HUES6 (cell line): ENCODE measurements at regions not wholly inside any gene's neighbourhood (a gene's known extent, or its start where the extent isn't known, plus 50 kb on each side); places are given as distances from the start of the nearest gene placed in this dataset.

Source experiments
- H3K27ac ChIP-seq: 2 replicates; pipeline ENCODE4 v1.7.0; 2013; ENCODE audit warnings: low read depth, mild to moderate bottlenecking, low read length, inconsistent platforms
- H3K27me3 ChIP-seq: 2 replicates; pipeline ENCODE4 v1.6.1; 2013; ENCODE audit warnings: low read length; ENCODE audit not compliant: control insufficient read depth, insufficient read depth
- H3K36me3 ChIP-seq: 2 replicates; pipeline ENCODE4 v1.6.1; 2013; ENCODE audit warnings: low read length; ENCODE audit not compliant: control insufficient read depth, insufficient read depth
- H3K4me1 ChIP-seq: 2 replicates; pipeline ENCODE4 v1.6.1; 2013; ENCODE audit warnings: low read length; ENCODE audit not compliant: control insufficient read depth, insufficient read depth
- H3K4me3 ChIP-seq: 2 replicates; pipeline ENCODE4 v1.5.1; 2013; ENCODE audit warnings: low read depth, low read length
- H3K9ac ChIP-seq: one replicate; pipeline ENCODE4 v1.6.1; 2013; ENCODE audit warnings: mild to moderate bottlenecking, low read length
- H3K9me3 ChIP-seq: 2 replicates; pipeline ENCODE4 v1.6.1; 2013; ENCODE audit warnings: low read depth, low read length; ENCODE audit not compliant: control insufficient read depth, insufficient read depth

DNA sequence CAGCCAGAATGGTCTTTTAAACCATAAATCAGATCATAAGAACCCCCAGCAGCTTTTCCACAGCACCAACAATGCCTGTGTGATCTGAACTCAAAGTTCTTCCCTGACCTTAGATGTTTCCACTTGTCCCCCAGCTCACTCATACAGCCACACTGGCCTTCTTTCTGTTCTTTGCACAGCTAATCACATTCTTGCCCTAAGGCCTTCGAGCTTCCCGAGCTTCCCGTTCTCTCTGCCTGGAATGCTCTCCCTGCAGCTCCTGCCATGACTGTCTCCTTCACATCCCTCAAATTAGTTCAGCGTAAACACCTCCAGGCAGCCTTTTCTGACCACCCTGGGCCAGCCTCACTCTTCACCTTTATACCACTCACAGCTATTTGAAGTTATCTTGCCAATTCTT lies 166.8 kb upstream of the NFE2L3 start:
- no peak overlapping the region for H3K9ac ChIP-seq
- H3K4me1 ChIP-seq: peaks cover 5% of the 10 kb centered on the region; the same call in 1 of the 2 replicates
- no peaks in the 10 kb centered on the region for H3K36me3 ChIP-seq
- no peak overlapping the region for H3K27ac ChIP-seq
- H3K4me3 ChIP-seq: no peak overlapping the region
- no peaks in the 10 kb centered on the region for H3K9me3 ChIP-seq
- H3K27me3 ChIP-seq: no peaks in the 10 kb centered on the region

GRCh38 chr7:25988640-25989039 lies 163.4 kb upstream of the NFE2L3 start:
- H3K4me1 ChIP-seq: peaks cover 5% of the 10 kb centered on the region; the same call in 1 of the 2 replicates
- H3K27ac ChIP-seq: no peak overlapping the region
- no peaks in the 10 kb centered on the region for H3K36me3 ChIP-seq
- H3K9ac ChIP-seq: no peak overlapping the region
- no peaks in the 10 kb centered on the region for H3K9me3 ChIP-seq
- H3K27me3 ChIP-seq: no peaks in the 10 kb centered on the region
- no peak overlapping the region for H3K4me3 ChIP-seq

- no peak overlapping the region for H3K4me3 ChIP-seq
- H3K9ac ChIP-seq: no peak overlapping the region
- H3K4me1 ChIP-seq: peaks cover 5% of the 10 kb centered on the region; the same call in 1 of the 2 replicates
- H3K9me3 ChIP-seq: no peaks in the 10 kb centered on the region
- H3K27me3 ChIP-seq: no peaks in the 10 kb centered on the region
- H3K36me3 ChIP-seq: no peaks in the 10 kb centered on the region
- H3K27ac ChIP-seq: no peak overlapping the region
Measured at GRCh38 chr7:25989140-25989705, 162.8 kb upstream of the NFE2L3 start.

DNA sequence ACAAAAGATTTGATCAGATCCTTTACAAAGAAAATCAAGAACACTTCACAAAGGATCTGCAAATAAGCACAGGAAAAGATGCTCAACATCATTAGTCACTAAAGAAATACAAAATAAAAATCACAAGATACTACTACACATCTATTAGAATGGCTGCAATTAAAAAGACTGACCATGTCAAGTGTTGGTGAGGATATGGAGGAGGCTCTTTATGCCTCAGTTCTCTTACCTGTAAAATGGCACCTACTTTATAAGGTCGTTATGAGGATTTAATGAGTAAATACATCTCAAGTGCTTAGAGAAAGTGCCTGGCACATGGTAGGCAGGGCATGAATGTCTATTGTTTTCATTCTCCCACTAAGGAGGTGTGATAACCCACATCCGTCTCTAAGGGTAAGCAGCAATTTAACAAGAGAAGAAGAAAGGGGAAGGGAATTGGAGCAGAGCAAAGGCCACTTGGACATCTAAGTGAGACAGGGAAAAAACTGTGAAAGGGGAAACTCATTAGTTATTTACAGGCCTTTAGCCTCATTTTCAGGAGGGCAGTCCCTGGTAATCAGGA lies 157.5 kb upstream of the NFE2L3 start:
- Histone ChIP-seq H3K9me3 (no peaks in the 10 kb centered on the region), H3K36me3 (no peaks in the 10 kb centered on the region), H3K9ac (no peak overlapping the region), H3K27me3 (no peaks in the 10 kb centered on the region), H3K4me3 (no peak overlapping the region), H3K4me1 (no peaks in the 10 kb centered on the region), H3K27ac (no peak overlapping the region)

DNA sequence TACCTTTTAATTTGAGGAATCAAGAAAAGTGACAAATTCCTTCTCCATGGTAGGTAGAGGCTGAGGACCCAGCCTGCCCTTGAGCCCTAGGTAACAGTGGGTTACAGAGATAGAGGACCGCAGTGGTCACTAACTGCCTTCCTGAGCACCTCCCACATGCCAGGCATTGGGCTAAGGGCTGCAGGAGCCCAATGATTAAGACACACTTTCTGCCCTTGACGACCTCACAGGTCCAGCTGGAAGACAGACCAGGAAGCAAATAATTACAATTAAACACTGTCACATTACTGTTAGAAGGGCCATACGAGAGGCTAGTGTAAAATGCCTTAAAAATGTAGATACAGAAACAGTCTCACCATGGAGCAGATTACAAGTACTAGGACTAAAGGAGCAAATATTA lies 156.8 kb upstream of the NFE2L3 start:
- Histone ChIP-seq H3K4me1 (no peaks in the 10 kb centered on the region), H3K9ac (no peak overlapping the region), H3K36me3 (no peaks in the 10 kb centered on the region), H3K9me3 (no peaks in the 10 kb centered on the region), H3K4me3 (no peak overlapping the region), H3K27me3 (no peaks in the 10 kb centered on the region), H3K27ac (no peak overlapping the region)

DNA sequence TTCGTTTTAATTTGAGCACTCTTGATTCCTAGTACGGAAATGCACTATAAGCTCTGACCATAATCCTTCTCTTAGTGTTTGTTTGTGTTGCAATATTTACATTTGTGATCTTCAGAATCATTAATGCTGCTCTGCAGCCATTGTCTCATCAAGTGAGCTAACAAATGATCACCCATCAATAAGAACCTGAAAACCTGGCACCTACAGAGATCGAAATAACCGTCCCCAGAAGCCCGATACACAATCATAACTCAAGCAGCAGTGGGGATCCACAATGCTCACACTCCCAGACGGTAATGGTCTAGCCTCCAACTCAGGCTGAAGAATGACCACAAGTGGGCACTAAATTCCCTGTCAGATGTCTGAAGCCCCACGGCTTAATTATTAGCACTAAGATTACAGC lies 156.0 kb upstream of the NFE2L3 start:
- H3K4me1 ChIP-seq: no peaks in the 10 kb centered on the region
- H3K9me3 ChIP-seq: no peaks in the 10 kb centered on the region
- no peak overlapping the region for H3K4me3 ChIP-seq
- no peaks in the 10 kb centered on the region for H3K27me3 ChIP-seq
- H3K9ac ChIP-seq: no peak overlapping the region
- no peaks in the 10 kb centered on the region for H3K36me3 ChIP-seq
- no peak overlapping the region for H3K27ac ChIP-seq

DNA sequence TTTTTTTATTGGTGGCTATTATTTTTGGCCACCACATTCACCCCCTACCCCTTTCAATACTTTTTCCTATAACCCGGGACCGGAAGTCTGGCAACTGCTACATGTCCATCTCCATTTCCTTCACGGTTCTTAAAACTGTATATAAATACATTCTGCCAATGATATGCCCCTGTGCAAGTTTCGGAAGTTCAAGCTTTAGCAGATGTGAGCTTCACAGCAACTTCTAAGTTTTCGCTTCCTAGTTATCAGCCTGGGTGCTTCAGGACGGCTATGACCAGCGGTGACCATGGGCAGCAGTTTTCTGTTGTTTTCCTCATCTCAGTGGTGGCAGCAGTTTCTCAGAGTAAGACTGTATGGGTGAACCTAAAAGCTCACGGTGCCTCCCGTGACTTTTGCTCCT lies 153.5 kb upstream of the NFE2L3 start:
- Histone ChIP-seq H3K36me3 (no peaks in the 10 kb centered on the region), H3K4me3 (no peak overlapping the region), H3K27ac (no peak overlapping the region), H3K9ac (no peak overlapping the region), H3K9me3 (no peaks in the 10 kb centered on the region), H3K4me1 (no peaks in the 10 kb centered on the region), H3K27me3 (no peaks in the 10 kb centered on the region)

DNA sequence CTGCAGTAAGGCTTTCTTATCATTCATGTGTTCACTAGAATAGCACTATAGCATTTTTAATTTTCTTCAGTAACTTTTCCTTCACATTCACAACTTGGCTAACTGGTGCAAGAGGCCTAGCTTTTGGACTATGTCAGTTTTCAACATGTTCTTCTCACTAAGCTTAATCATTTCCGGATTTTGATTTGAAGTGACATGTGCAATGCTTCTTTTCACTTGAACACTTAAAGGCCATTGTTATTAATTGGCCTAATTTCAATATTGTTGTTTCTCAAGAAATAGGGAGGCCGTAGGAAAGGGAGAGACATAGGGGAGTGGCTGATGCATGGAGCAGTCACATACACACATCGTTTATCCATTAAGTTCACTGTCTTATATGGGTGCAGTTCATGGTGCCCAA lies 151.2 kb upstream of the NFE2L3 start:
- Histone ChIP-seq H3K4me3 (no peak overlapping the region), H3K27ac (no peak overlapping the region), H3K36me3 (no peaks in the 10 kb centered on the region), H3K9me3 (no peaks in the 10 kb centered on the region), H3K27me3 (no peaks in the 10 kb centered on the region), H3K4me1 (no peaks in the 10 kb centered on the region), H3K9ac (no peak overlapping the region)

GRCh38 chr7:26001662-26002244 lies 150.2 kb upstream of the NFE2L3 start:
- H3K27me3 ChIP-seq: no peaks in the 10 kb centered on the region
- no peak overlapping the region for H3K9ac ChIP-seq
- no peak overlapping the region for H3K4me3 ChIP-seq
- H3K36me3 ChIP-seq: no peaks in the 10 kb centered on the region
- no peaks in the 10 kb centered on the region for H3K4me1 ChIP-seq
- no peaks in the 10 kb centered on the region for H3K9me3 ChIP-seq
- no peak overlapping the region for H3K27ac ChIP-seq

DNA sequence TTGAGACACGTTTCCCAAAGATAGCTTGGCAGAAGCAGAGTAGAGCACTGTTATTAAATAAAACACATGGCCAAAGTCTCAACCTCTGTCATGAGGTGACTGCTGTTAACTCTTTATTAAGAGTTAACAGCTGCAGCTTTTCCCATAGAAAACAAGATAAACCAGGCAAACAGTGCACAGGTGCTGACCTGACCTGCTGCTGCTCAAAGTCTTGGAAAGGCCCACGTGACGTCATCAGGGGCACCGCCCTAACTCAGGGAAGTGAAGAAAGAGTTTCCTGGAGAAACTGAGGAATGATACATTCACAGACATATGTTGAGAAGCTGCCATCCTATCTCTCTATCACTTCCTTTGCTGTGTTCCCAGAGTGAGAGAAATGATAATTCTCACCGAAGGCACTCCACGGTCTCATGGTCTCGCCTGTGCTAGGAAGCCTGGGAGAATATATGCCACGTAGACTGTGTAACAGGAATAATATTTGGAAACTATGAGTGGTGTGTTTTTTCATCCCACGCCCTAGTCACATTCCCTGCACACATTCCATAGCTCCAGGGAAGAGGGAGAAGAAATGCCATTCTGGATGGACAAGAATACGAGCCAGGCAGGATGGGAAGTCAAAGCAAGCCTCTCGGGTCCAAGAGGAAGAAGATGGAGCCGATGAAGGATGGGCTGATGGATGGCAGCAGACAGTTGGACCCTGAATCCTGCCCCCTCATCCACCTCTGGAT lies 146.2 kb upstream of the NFE2L3 start:
- H3K9ac ChIP-seq: no peak overlapping the region
- H3K27ac ChIP-seq: no peak overlapping the region
- H3K4me1 ChIP-seq: no peaks in the 10 kb centered on the region
- no peaks in the 10 kb centered on the region for H3K27me3 ChIP-seq
- peaks cover 15% of the 10 kb centered on the region for H3K9me3 ChIP-seq
- H3K4me3 ChIP-seq: no peak overlapping the region
- no peaks in the 10 kb centered on the region for H3K36me3 ChIP-seq

DNA sequence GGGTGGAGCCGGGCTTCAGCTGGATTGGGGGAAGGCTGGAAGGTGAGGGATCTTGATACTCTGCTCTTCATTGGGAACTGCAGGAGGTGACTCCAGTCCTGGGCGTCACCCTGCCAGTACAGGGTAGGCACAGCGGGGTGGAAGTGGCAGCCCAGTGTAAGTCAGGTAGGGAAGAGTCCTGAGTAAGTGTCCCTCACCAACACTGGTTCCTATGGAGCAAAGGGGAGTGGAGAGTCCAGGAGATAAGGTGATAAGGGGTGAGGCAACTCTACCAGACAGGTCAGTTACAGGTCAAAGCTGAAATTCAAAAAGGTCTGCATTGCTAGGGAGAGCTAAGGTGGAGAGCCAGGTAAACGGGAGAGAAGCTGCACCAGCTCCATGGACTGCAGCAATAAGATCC lies 145.6 kb upstream of the NFE2L3 start:
- Histone ChIP-seq H3K9ac (no peak overlapping the region), H3K36me3 (no peaks in the 10 kb centered on the region), H3K27me3 (no peaks in the 10 kb centered on the region), H3K4me3 (no peak overlapping the region), H3K27ac (no peak overlapping the region), H3K9me3 (peaks cover 19% of the 10 kb centered on the region), H3K4me1 (no peaks in the 10 kb centered on the region)
